ENCODE measurements at regions not wholly inside any gene's neighbourhood (a gene's known extent, or its start where the extent isn't known, plus 50 kb on each side); places are given as distances from the start of the nearest gene placed in this dataset.
"Not testable (repeated sequence)": the region's sequence is repeated elsewhere in the genome, so short reads cannot be mapped to it uniquely, and the experiment has no call there.

DNA sequence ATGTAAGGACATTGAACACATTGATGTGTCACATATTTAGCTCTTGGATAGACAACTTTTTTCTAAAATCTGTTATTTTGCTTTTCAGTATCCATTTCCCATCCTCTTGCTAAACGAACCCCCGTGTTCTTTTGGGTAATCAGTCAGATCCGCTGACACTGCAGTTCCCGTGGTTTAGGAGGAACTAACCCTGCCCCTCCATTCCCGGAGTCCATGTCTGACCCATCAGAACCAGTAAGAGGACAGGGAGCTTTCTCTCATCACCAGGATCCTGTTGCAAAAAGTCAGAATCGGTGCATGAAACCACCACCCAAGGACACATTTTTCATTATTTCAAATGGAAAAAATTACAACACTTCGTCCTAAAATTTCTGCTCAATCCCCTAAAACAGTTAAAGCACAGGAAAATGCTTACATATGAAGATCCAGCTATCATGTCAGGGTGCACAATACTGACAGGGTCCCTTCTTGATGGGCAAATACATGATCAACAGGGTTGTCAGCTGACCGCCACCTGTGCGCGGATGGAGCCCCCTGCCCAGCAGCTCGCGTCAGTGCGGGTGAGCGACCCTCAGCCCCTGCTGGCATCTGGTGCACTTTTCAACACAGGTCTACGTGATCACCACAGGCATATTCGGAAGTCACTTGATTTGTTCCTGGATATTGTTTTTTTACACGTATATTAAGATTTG lies 276.8 kb downstream of the ADGRD1 start:
- no peak for DNase-seq

DNA sequence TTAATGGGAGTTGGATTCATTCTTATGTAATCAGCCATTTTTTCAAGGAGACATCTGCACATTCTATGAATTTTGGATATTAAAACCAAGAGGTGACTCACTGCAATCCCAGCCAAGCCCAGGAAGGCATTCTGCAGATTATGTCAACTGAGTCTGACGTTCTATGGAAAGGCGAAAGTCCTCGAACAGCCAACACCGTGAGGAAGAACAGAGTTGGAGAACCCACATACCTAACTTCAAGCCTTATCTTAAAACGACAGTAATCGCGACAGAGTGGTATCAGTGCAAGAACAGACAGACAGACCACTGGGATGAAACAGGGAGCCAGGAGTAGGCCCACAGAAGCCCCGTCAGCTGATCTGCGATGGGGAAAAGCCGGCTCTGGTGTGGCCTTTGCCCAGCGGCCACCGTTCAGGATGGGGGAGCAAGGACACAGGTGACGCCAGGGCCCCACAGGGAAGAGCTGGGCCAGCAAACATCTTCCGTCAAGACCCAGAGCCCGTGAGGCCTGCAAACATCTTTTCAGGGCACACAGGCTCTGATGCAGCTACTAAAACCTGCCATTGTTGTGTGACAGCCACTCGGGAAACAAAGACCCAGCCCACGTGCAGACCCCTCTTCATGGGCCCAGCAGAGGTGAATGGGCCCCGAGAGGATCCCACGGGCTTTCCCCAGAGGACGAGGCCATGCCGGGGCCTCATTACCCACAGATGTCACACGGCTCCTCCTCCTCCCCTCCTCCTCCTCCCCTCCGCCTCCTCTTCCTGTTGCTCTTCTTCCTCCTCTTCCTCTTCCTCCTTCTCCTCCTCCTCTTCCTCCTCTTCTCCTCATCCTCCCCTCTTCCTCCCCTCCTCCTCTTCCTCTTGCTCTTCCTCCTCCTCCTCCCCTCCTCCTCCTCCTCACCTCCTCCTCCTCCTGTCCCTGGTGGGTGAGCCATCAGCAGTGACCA lies 277.6 kb downstream of the ADGRD1 start:
- no peak for DNase-seq

GRCh38 chr12:131232036-131232435 lies 278.3 kb downstream of the ADGRD1 start:
- DNase-seq, result no peak

DNA sequence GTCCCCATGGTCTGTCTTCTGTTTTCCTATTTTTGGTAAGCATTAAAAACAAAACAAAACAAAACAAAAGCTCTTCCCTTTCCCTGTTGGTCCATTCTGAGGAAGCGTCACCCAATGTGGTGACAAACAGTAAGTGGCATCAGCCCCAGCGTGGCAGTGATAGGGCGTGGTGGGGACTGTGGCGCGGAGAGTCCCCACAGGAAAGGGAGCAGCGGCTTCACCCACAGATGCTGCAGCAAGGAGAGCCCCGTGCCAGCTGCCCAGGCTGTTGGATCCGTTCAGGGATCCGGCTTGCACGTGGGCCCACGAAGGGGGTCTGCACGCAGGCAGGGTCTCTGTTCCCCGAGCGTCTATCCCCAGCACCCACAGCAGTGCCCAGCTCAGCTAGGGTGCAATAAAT lies 279.2 kb downstream of the ADGRD1 start:
- DNase-seq, result not testable (repeated sequence)

DNA sequence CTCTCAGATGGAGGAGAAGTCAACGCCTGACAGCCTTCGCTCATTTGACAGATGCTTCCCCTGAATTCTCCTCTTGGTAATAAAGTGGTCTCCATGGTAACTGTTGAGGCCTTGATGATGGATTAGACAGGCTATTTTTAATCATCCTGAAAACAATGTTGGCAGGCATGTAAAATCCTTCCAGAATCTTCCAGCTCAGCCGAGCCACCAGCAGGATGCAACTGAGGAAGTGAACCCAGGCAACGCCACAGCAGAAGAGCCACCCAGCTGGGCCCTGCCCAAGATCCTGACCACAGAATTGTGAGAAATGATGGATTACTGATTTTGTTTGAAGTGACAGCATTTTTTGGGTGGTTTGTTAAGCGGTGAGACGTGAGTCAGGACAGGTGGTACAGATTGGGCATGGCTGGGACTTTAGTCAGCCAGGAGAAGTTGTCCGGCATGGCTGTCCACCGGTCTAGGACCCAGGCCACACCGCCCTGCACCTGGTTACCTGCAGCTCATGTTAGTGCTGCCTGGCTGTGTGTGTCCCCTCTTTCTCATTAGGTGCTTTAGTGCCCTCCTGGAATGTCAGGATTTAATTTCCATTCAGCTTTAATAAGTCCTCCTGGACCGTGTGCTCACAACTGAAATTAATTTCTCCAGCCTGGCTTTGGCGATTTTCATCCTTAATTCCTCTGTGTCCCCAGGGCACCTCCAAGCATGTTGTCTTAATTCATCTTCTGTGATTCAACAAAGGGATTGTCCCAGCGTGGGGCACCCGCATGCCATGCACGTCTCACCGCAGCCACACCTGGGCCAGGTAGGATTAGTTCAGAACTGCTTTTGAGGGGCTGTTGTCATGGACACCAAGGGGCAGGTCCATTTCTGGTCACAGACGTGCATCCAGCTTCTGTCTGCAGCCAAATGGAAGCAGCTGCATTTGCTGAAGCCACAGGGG lies 280.4 kb downstream of the ADGRD1 start:
- peak; percentile 85 for DNase-seq

GRCh38 chr12:131234841-131235271 lies 281.1 kb downstream of the ADGRD1 start:
- not testable (repeated sequence) for DNase-seq

- no peak for DNase-seq
Observed at GRCh38 chr12:131235871-131236271, 282.2 kb downstream of the ADGRD1 start.

DNA sequence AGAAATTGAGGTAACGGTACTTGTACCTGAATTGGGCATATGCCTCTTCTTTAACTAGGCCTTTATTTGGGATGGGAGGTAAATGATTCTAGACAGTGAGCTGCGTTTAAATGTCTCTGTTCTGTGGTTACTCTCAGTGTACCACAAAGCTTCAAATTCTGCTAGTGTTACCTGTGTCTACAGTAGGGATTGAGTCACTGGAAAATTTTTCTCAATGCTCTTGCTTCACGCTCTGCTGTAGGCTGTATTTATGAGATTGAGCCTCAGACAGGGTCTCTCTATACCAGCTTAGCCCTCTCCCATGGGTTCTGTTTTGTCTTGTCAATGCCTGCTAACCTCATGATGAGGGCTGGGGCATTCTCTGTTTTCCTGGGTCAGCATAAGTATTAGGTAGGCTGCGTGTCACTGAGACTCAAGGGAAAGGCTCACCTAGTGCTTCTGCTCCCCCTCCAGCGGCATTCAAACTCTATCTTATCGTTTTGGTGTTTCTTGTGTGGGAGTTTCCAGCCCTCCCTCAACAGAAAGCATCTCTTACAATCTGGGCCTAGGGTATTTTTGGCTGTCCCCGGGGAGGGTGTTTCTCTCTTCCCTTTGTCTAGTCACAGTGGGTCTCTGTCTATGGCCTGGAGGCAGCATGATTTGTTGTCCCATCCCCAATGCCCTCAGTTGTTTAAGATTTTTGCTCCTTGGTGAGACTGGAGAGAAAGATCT lies 285.8 kb downstream of the ADGRD1 start:
- DNase-seq, result no peak

DNA sequence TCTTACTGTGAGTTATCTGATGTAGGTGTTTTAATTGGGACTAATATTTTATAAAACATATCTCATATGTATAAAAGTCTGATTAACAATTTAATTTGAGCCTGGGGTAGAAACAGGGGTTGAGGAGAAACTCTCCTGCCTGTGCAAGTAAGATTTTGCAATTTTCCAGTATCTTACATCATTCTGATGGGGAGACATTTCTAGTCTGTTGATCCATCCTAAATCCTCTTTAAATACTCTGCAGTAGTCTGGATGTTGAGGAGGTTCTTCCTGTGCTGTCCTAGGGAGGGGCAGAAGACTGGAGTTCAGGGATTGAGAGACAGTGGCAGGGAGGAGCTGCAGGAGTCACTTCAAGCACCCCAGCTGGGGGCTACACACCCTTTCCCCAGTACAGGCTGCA lies 287.8 kb downstream of the ADGRD1 start:
- DNase-seq, result no peak

GRCh38 chr12:131242741-131243496 lies 289.2 kb downstream of the ADGRD1 start:
- peak; percentile 65 for DNase-seq

DNA sequence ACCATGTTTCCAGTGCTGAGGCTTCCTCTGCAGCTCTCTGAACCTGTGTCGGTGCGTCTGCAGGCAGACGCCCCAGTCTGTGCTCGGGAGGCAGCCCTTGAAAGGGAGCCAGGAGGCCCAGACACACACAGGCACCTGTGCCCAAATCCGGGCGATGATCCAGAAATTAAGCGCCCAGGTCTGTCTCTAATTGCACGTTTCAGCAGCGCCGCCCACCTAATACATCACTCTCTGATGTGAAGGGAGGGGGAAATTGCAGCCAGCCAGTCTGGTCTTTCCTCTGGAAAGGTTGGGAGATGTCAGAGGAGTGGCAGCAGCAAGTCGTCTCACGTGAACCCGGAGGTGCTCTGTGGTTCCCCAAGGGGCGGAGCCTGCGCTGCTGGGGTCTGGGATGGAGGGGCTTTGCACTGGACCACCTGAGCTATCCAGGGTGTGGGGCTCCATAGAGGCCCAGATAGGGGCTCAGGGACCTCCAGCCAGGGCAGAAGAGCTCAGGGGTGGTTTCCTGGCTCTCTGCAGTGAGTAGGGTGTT lies 290.5 kb downstream of the ADGRD1 start:
- not testable (repeated sequence) for DNase-seq

GRCh38 chr12:131245161-131245560 lies 291.5 kb downstream of the ADGRD1 start:
- DNase-seq, result not testable (repeated sequence)

- DNase-seq, result no peak
Observed at GRCh38 chr12:131245564-131246355, 292.1 kb downstream of the ADGRD1 start.

- not testable (repeated sequence) for DNase-seq
Observed at GRCh38 chr12:131247026-131247725, 293.5 kb downstream of the ADGRD1 start.

DNA sequence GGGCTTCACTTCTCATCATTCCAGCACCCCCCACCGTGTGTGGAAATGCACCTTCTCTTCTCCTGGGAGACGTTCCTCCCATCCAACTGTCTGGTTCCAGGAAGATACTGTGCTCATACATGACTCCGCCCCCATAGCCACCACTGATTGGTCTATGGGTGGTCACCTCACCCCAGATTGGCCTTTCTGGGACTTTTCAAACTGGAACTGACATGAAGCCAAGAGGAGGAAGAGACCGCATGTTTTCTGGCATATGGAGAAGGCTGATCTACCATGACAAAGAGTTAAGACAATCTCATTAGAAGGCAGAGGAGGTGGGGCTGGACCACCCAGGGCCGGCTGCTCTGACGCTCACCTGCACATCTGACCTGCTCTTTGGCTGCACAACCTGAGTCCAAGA lies 294.2 kb downstream of the ADGRD1 start:
- DNase-seq, result not testable (repeated sequence)

DNA sequence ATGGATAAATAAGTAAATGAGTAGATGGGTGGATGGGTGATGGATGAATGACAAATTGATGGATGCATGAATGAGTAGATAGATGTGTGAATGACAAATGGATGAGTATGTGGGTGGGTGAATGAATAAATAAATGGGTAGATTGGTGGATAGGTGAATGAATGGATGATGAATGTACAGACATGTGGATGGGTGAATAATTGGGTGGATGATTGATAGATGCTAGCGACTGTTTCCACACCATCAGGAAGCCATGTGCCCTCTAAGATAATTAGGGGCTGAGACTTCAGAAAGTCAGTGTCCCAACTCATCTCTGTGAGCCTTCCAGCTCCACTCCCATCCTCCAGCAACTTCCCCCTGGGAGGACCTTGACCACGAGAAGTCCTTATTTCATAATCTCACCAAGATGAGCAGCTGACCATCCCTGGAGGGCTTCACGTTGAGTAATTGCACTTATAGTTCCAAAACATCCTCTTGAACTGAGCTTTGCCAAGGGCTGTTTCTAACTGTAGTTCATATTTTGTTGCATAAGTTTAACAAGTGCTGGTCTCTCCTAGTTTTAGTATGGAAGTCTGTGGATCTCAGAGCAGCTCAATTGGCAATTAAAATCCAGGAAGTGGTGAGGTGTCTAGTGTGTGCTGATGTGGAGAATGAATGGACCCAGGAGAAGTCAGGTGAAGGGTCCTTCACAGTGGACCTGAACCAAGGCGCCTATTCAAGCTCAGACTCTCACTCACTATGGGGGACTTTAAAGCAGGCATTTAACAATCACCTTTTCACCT lies 295.7 kb downstream of the ADGRD1 start:
- DNase-seq, result no peak

DNA sequence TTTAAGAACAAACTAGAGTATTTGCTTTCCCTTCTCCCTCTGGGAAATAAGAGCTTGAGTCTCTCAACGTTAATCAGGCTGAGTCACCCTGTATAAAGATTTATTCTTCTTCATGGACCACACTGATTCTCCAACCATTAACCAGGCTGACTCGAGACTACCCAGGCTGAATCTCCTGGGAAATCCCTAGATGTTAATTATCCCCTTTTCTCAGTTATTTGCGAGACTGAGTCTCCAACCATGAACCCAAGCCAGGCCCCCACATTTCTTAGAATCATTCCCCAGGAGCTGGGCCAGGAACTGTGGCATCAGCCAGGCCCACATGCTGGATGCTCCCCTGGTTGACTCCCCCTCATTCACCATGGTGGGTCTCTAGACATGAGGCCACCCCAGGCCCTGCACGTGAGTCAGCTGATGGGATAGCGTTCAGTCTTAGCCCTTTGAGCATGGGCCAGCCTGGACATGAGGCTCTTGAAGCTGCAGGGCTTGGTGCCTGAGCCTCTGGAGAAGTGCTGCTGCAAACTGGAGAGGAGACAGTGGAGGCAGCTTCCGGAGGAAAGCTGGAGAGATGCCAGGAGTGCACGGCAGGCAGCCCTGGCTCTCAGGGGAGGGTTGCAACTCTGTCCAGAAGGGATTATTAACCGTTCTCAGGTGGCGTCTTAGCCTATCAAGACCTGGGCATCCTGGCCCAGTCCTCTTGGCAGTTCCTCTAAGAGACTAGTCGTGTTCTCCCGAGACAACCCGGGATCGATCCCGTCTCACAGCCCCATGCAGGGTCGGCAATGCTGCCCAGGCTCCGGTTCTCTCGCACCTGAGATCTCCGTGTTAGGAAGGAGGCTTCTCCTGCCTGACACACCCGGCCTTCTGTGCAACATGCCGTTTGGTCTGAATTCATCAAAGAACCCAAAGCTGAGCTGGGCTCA lies 296.6 kb downstream of the ADGRD1 start:
- peak; percentile 21 for DNase-seq

- DNase-seq, result no peak
Observed at GRCh38 chr12:131250951-131251315, 297.2 kb downstream of the ADGRD1 start.
